Immature natural killer cell (primary cell): ENCODE measurements at regions not wholly inside any gene's neighbourhood (a gene's known extent, or its start where the extent isn't known, plus 50 kb on each side); places are given as distances from the start of the nearest gene placed in this dataset.
A peak's percentile ranks its signal among the peaks of the same experiment; 100 is the strongest.
"Not testable (repeated sequence)": the region's sequence is repeated elsewhere in the genome, so short reads cannot be mapped to it uniquely, and the experiment has no call there.

Experiments
- DNase-seq, 3 donors: peaks; one replicate each; pipeline ENCODE4 v3.0.0; 2022; ENCODE audit warnings: mixed read lengths in 1 of 3
- H3K27ac Mint-ChIP-seq, 6 donors: one replicate each; pipeline ENCODE4 v1.8.0; 2020; ENCODE audit warnings: mixed read lengths in 6 of 6, mild to moderate bottlenecking in 5 of 6, inconsistent platforms in 4 of 6, moderate library complexity in 3 of 6
- H3K27me3 Mint-ChIP-seq, 3 donors: one replicate each; pipeline ENCODE4 v1.8.0; 2020 to 2021; ENCODE audit warnings: low read depth in 3 of 3, mild to moderate bottlenecking in 3 of 3, mixed read lengths in 3 of 3, moderate library complexity in 3 of 3, inconsistent platforms in 1 of 3
- H3K36me3 Mint-ChIP-seq, 3 donors: one replicate each; pipeline ENCODE4 v1.8.0; 2020; ENCODE audit warnings: mixed read lengths in 3 of 3, inconsistent platforms in 2 of 3, mild to moderate bottlenecking in 2 of 3
- H3K4me1 Mint-ChIP-seq, 2 donors: one replicate each; pipeline ENCODE4 v1.8.0; 2020; ENCODE audit warnings: inconsistent platforms in 2 of 2, mild to moderate bottlenecking in 2 of 2, mixed read lengths in 2 of 2, moderate library complexity in 1 of 2
- H3K4me3 Mint-ChIP-seq, 5 donors: one replicate each; pipeline ENCODE4 v1.8.0; 2020; ENCODE audit warnings: mild to moderate bottlenecking in 5 of 5, mixed read lengths in 5 of 5, inconsistent platforms in 3 of 5, moderate library complexity in 3 of 5
- H3K9me3 Mint-ChIP-seq, 6 donors: one replicate each; pipeline ENCODE4 v1.8.0; 2020; ENCODE audit warnings: mild to moderate bottlenecking in 6 of 6, mixed read lengths in 6 of 6, inconsistent platforms in 4 of 6, moderate library complexity in 3 of 6

- H3K27me3 Mint-ChIP-seq, result peaks cover 2 to 9% (median 9%) of the 10 kb centered on the region in 3 donors
- no peak overlapping the region for H3K27ac Mint-ChIP-seq
- no peaks in the 10 kb centered on the region for H3K36me3 Mint-ChIP-seq
- H3K4me1 Mint-ChIP-seq, result no peaks in the 10 kb centered on the region
- DNase-seq, result no peak
- H3K9me3 Mint-ChIP-seq, result peaks cover 0 to 1% (median 0%) of the 10 kb centered on the region in 6 donors
- H3K4me3 Mint-ChIP-seq, result no peak overlapping the region
These were observed 126.4 kb upstream of the DUSP22 start for GRCh38 chr6:165906-166305.

GRCh38 chr6:168865-169455 is 123.3 kb upstream of the DUSP22 start:
- H3K36me3 Mint-ChIP-seq, result no peaks in the 10 kb centered on the region
- H3K4me1 Mint-ChIP-seq, result no peaks in the 10 kb centered on the region
- H3K27ac Mint-ChIP-seq, result no peak overlapping the region
- H3K9me3 Mint-ChIP-seq, result peaks cover 0 to 1% (median 0%) of the 10 kb centered on the region in 6 donors
- no peak overlapping the region for H3K4me3 Mint-ChIP-seq
- H3K27me3 Mint-ChIP-seq, result peaks cover 0 to 5% (median 0%) of the 10 kb centered on the region in 3 donors
- DNase-seq, result peak in 2 of 3 donors; percentile 10 to 35

GRCh38 chr6:174036-174435 is 118.3 kb upstream of the DUSP22 start:
- H3K27ac Mint-ChIP-seq, result no peak overlapping the region
- H3K36me3 Mint-ChIP-seq, result no peaks in the 10 kb centered on the region
- DNase-seq, result no peak
- H3K9me3 Mint-ChIP-seq, result peaks cover 0 to 1% (median 0%) of the 10 kb centered on the region in 6 donors
- H3K4me1 Mint-ChIP-seq, result no peaks in the 10 kb centered on the region
- H3K27me3 Mint-ChIP-seq, result peaks cover 5 to 10% (median 6%) of the 10 kb centered on the region in 3 donors
- H3K4me3 Mint-ChIP-seq, result no peak overlapping the region

- H3K4me1 Mint-ChIP-seq, result peaks cover 3 to 6% of the 10 kb centered on the region in 2 donors
- DNase-seq, result no peak
- H3K27me3 Mint-ChIP-seq, result peaks cover 2 to 10% (median 6%) of the 10 kb centered on the region in 3 donors
- H3K27ac Mint-ChIP-seq, result no peak overlapping the region
- H3K9me3 Mint-ChIP-seq, result no peaks in the 10 kb centered on the region
- no peak overlapping the region for H3K4me3 Mint-ChIP-seq
- H3K36me3 Mint-ChIP-seq, result no peaks in the 10 kb centered on the region
These were observed 116.6 kb upstream of the DUSP22 start for GRCh38 chr6:175680-176079.

- peaks cover 3 to 9% of the 10 kb centered on the region in 2 donors for H3K4me1 Mint-ChIP-seq
- H3K36me3 Mint-ChIP-seq, result no peaks in the 10 kb centered on the region
- H3K27ac Mint-ChIP-seq, result no peak overlapping the region
- H3K9me3 Mint-ChIP-seq, result no peaks in the 10 kb centered on the region
- H3K27me3 Mint-ChIP-seq, result peaks cover 2 to 10% (median 6%) of the 10 kb centered on the region in 3 donors
- H3K4me3 Mint-ChIP-seq, result no peak overlapping the region
- no peak for DNase-seq
These were observed 115.5 kb upstream of the DUSP22 start for GRCh38 chr6:176766-177165.

- no peak overlapping the region for H3K4me3 Mint-ChIP-seq
- H3K27ac Mint-ChIP-seq, result no peak overlapping the region
These were observed 114.2 kb upstream of the DUSP22 start for GRCh38 chr6:178119-178518.

GRCh38 chr6:178929-179328 is 113.4 kb upstream of the DUSP22 start:
- not testable (repeated sequence) for DNase-seq, H3K4me1 Mint-ChIP-seq, H3K9me3 Mint-ChIP-seq, H3K27ac Mint-ChIP-seq, H3K4me3 Mint-ChIP-seq, H3K36me3 Mint-ChIP-seq
- H3K27me3 Mint-ChIP-seq, result peaks cover 2 to 10% (median 6%) of the 10 kb centered on the region in 3 donors

More at GRCh38 chr6:178119-178518, 114.2 kb upstream of the DUSP22 start:
- Mint-ChIP-seq H3K4me1 (peaks cover 3 to 9% of the 10 kb centered on the region in 2 donors), H3K27me3 (peaks cover 2 to 10% (median 6%) of the 10 kb centered on the region in 3 donors), H3K36me3 (no peaks in the 10 kb centered on the region), H3K9me3 (no peaks in the 10 kb centered on the region)
- DNase-seq, result no peak

GRCh38 chr6:179340-179950 is 112.8 kb upstream of the DUSP22 start:
- Mint-ChIP-seq H3K9me3 (no peaks in the 10 kb centered on the region), H3K4me3 (no peak overlapping the region), H3K27ac (no peak overlapping the region), H3K27me3 (peaks cover 2 to 10% (median 6%) of the 10 kb centered on the region in 3 donors), H3K4me1 (peaks cover 3 to 9% of the 10 kb centered on the region in 2 donors), H3K36me3 (no peaks in the 10 kb centered on the region)
- no peak for DNase-seq

- Mint-ChIP-seq H3K27me3 (peaks cover 2 to 10% (median 6%) of the 10 kb centered on the region in 3 donors), H3K4me3 (peak overlapping the region in 2 of 5 donors; percentile 29 to 50)
- not testable (repeated sequence) for H3K27ac Mint-ChIP-seq, H3K36me3 Mint-ChIP-seq, H3K9me3 Mint-ChIP-seq, DNase-seq, H3K4me1 Mint-ChIP-seq
These were observed 112.1 kb upstream of the DUSP22 start for GRCh38 chr6:180091-180694.

GRCh38 chr6:181049-181654 is 111.1 kb upstream of the DUSP22 start:
- no peak for DNase-seq
- H3K36me3 Mint-ChIP-seq, result no peaks in the 10 kb centered on the region
- no peak overlapping the region for H3K4me3 Mint-ChIP-seq
- H3K27ac Mint-ChIP-seq, result no peak overlapping the region
- H3K9me3 Mint-ChIP-seq, result no peaks in the 10 kb centered on the region
- peaks cover 2 to 10% (median 6%) of the 10 kb centered on the region in 3 donors for H3K27me3 Mint-ChIP-seq
- peaks cover 3 to 9% of the 10 kb centered on the region in 2 donors for H3K4me1 Mint-ChIP-seq

- no peaks in the 10 kb centered on the region for H3K36me3 Mint-ChIP-seq
- H3K27me3 Mint-ChIP-seq, result peaks cover 0 to 3% (median 2%) of the 10 kb centered on the region in 3 donors
- H3K4me3 Mint-ChIP-seq, result no peak overlapping the region
- H3K27ac Mint-ChIP-seq, result no peak overlapping the region
- DNase-seq, result no peak
- peaks cover 3 to 10% of the 10 kb centered on the region in 2 donors for H3K4me1 Mint-ChIP-seq
- H3K9me3 Mint-ChIP-seq, result no peaks in the 10 kb centered on the region
These were observed 108.6 kb upstream of the DUSP22 start for GRCh38 chr6:183668-184067.

GRCh38 chr6:184161-184700 is 108.1 kb upstream of the DUSP22 start:
- Mint-ChIP-seq H3K27ac (no peak overlapping the region), H3K4me1 (peaks cover 3 to 16% of the 10 kb centered on the region in 2 donors), H3K4me3 (no peak overlapping the region), H3K36me3 (no peaks in the 10 kb centered on the region), H3K9me3 (no peaks in the 10 kb centered on the region), H3K27me3 (peaks cover 0 to 2% (median 0%) of the 10 kb centered on the region in 3 donors)
- DNase-seq, result no peak

GRCh38 chr6:186340-186965 is 105.8 kb upstream of the DUSP22 start:
- no peaks in the 10 kb centered on the region for H3K36me3 Mint-ChIP-seq
- peaks cover 2 to 17% of the 10 kb centered on the region in 2 donors for H3K4me1 Mint-ChIP-seq
- peaks cover 0 to 2% (median 0%) of the 10 kb centered on the region in 3 donors for H3K27me3 Mint-ChIP-seq
- H3K27ac Mint-ChIP-seq, result no peak overlapping the region
- DNase-seq, result no peak
- H3K9me3 Mint-ChIP-seq, result no peaks in the 10 kb centered on the region
- no peak overlapping the region for H3K4me3 Mint-ChIP-seq
